ENCODE measurements at regions not wholly inside any gene's neighbourhood (a gene's known extent, or its start where the extent isn't known, plus 50 kb on each side); places are given as distances from the start of the nearest gene placed in this dataset.
"Not testable (repeated sequence)": the region's sequence is repeated elsewhere in the genome, so short reads cannot be mapped to it uniquely, and the experiment has no call there.

- Histone ChIP-seq H3K4me3 (no peak overlapping the region), H3K9me3 (ENCODE audit: low read depth, low read length) (no peaks in the 10 kb centered on the region), H3K36me3 (ENCODE audit: insufficient read depth, low read length) (no peaks in the 10 kb centered on the region), H3K9ac (ENCODE audit: insufficient read length) (no peak overlapping the region), H3K27ac (no peak overlapping the region)
- no peak for DNase-seq (ENCODE audit: low read depth, low spot score)
- no peak for TF ChIP-seq POLR2AphosphoS5 (IDR thresholded peaks at IDR 0.05; ENCODE audit: borderline replicate concordance, low read depth, low read length)
- no peak for TF ChIP-seq EZH2 (IDR thresholded peaks at IDR 0.05)
- TF ChIP-seq FOXP2 (optimal IDR thresholded peaks at IDR 0.05; ENCODE audit: control extremely low read depth, extremely low read length, insufficient read depth): no peak
Observed at GRCh38 chr2:236917164-236917563, 168.5 kb upstream of the COPS8 start.

- H3K9ac ChIP-seq (ENCODE audit: insufficient read length): no peak overlapping the region
- no peak for TF ChIP-seq POLR2AphosphoS5 (IDR thresholded peaks at IDR 0.05; ENCODE audit: borderline replicate concordance, low read depth, low read length)
- TF ChIP-seq FOXP2 (optimal IDR thresholded peaks at IDR 0.05; ENCODE audit: control extremely low read depth, extremely low read length, insufficient read depth): no peak
- no peak for TF ChIP-seq EZH2 (IDR thresholded peaks at IDR 0.05)
- DNase-seq (ENCODE audit: low read depth, low spot score): no peak
- no peak overlapping the region for H3K4me3 ChIP-seq
- no peaks in the 10 kb centered on the region for H3K9me3 ChIP-seq (ENCODE audit: low read depth, low read length)
- no peak overlapping the region for H3K27ac ChIP-seq
- no peaks in the 10 kb centered on the region for H3K36me3 ChIP-seq (ENCODE audit: insufficient read depth, low read length)
Observed at GRCh38 chr2:236918545-236918944, 167.1 kb upstream of the COPS8 start.

- TF ChIP-seq POLR2AphosphoS5 (IDR thresholded peaks at IDR 0.05; ENCODE audit: borderline replicate concordance, low read depth, low read length): no peak
- no peak for TF ChIP-seq FOXP2 (optimal IDR thresholded peaks at IDR 0.05; ENCODE audit: control extremely low read depth, extremely low read length, insufficient read depth)
- no peak for TF ChIP-seq EZH2 (IDR thresholded peaks at IDR 0.05)
- Histone ChIP-seq H3K4me3 (no peak overlapping the region), H3K36me3 (ENCODE audit: insufficient read depth, low read length) (no peaks in the 10 kb centered on the region), H3K27ac (no peak overlapping the region), H3K9ac (ENCODE audit: insufficient read length) (no peak overlapping the region), H3K9me3 (ENCODE audit: low read depth, low read length) (no peaks in the 10 kb centered on the region)
- no peak for DNase-seq (ENCODE audit: low read depth, low spot score)
Observed at GRCh38 chr2:236919209-236919608, 166.5 kb upstream of the COPS8 start.

GRCh38 chr2:236919801-236920379 is 165.8 kb upstream of the COPS8 start:
- not testable (repeated sequence) for H3K27ac ChIP-seq; H3K4me3 ChIP-seq; H3K9ac ChIP-seq (ENCODE audit: insufficient read length); H3K9me3 ChIP-seq (ENCODE audit: low read depth, low read length); DNase-seq (ENCODE audit: low read depth, low spot score); H3K36me3 ChIP-seq (ENCODE audit: insufficient read depth, low read length)

- DNase-seq (ENCODE audit: low read depth, low spot score): no peak
- TF ChIP-seq POLR2AphosphoS5 (IDR thresholded peaks at IDR 0.05; ENCODE audit: borderline replicate concordance, low read depth, low read length) (no peak), FOXP2 (optimal IDR thresholded peaks at IDR 0.05; ENCODE audit: control extremely low read depth, extremely low read length, insufficient read depth) (no peak), EZH2 (IDR thresholded peaks at IDR 0.05) (no peak)
- H3K4me3 ChIP-seq: no peak overlapping the region
- no peaks in the 10 kb centered on the region for H3K36me3 ChIP-seq (ENCODE audit: insufficient read depth, low read length)
- no peak overlapping the region for H3K9ac ChIP-seq (ENCODE audit: insufficient read length)
- no peaks in the 10 kb centered on the region for H3K9me3 ChIP-seq (ENCODE audit: low read depth, low read length)
- no peak overlapping the region for H3K27ac ChIP-seq
Observed at GRCh38 chr2:236922061-236922460, 163.6 kb upstream of the COPS8 start.

GRCh38 chr2:236928380-236929037 is 157.2 kb upstream of the COPS8 start:
- H3K9me3 ChIP-seq (ENCODE audit: low read depth, low read length): no peaks in the 10 kb centered on the region
- no peak for TF ChIP-seq FOXP2 (optimal IDR thresholded peaks at IDR 0.05; ENCODE audit: control extremely low read depth, extremely low read length, insufficient read depth)
- TF ChIP-seq EZH2 (IDR thresholded peaks at IDR 0.05): no peak
- no peak for TF ChIP-seq POLR2AphosphoS5 (IDR thresholded peaks at IDR 0.05; ENCODE audit: borderline replicate concordance, low read depth, low read length)
- no peak for DNase-seq (ENCODE audit: low read depth, low spot score)
- no peak overlapping the region for H3K27ac ChIP-seq
- no peak overlapping the region for H3K9ac ChIP-seq (ENCODE audit: insufficient read length)
- H3K4me3 ChIP-seq: no peak overlapping the region
- H3K36me3 ChIP-seq (ENCODE audit: insufficient read depth, low read length): no peaks in the 10 kb centered on the region

- no peak overlapping the region for H3K4me3 ChIP-seq
- H3K9ac ChIP-seq (ENCODE audit: insufficient read length): no peak overlapping the region
- no peaks in the 10 kb centered on the region for H3K9me3 ChIP-seq (ENCODE audit: low read depth, low read length)
- H3K27ac ChIP-seq: no peak overlapping the region
- no peak for DNase-seq (ENCODE audit: low read depth, low spot score)
- H3K36me3 ChIP-seq (ENCODE audit: insufficient read depth, low read length): no peaks in the 10 kb centered on the region
- TF ChIP-seq FOXP2 (optimal IDR thresholded peaks at IDR 0.05; ENCODE audit: control extremely low read depth, extremely low read length, insufficient read depth) (no peak), POLR2AphosphoS5 (IDR thresholded peaks at IDR 0.05; ENCODE audit: borderline replicate concordance, low read depth, low read length) (no peak), EZH2 (IDR thresholded peaks at IDR 0.05) (no peak)
Observed at GRCh38 chr2:236932831-236933361, 152.8 kb upstream of the COPS8 start.

GRCh38 chr2:236934166-236934565 is 151.5 kb upstream of the COPS8 start:
- Histone ChIP-seq H3K4me3 (no peak overlapping the region), H3K36me3 (ENCODE audit: insufficient read depth, low read length) (no peaks in the 10 kb centered on the region), H3K27ac (no peak overlapping the region), H3K9ac (ENCODE audit: insufficient read length) (no peak overlapping the region), H3K9me3 (ENCODE audit: low read depth, low read length) (no peaks in the 10 kb centered on the region)
- TF ChIP-seq EZH2 (IDR thresholded peaks at IDR 0.05): no peak
- no peak for TF ChIP-seq FOXP2 (optimal IDR thresholded peaks at IDR 0.05; ENCODE audit: control extremely low read depth, extremely low read length, insufficient read depth)
- TF ChIP-seq POLR2AphosphoS5 (IDR thresholded peaks at IDR 0.05; ENCODE audit: borderline replicate concordance, low read depth, low read length): no peak
- no peak for DNase-seq (ENCODE audit: low read depth, low spot score)

GRCh38 chr2:236934656-236935055 is 151.0 kb upstream of the COPS8 start:
- Histone ChIP-seq H3K36me3 (ENCODE audit: insufficient read depth, low read length) (no peaks in the 10 kb centered on the region), H3K4me3 (no peak overlapping the region), H3K9ac (ENCODE audit: insufficient read length) (no peak overlapping the region), H3K9me3 (ENCODE audit: low read depth, low read length) (no peaks in the 10 kb centered on the region), H3K27ac (no peak overlapping the region)
- no peak for DNase-seq (ENCODE audit: low read depth, low spot score)
- TF ChIP-seq POLR2AphosphoS5 (IDR thresholded peaks at IDR 0.05; ENCODE audit: borderline replicate concordance, low read depth, low read length): no peak
- TF ChIP-seq FOXP2 (optimal IDR thresholded peaks at IDR 0.05; ENCODE audit: control extremely low read depth, extremely low read length, insufficient read depth): no peak
- no peak for TF ChIP-seq EZH2 (IDR thresholded peaks at IDR 0.05)
